ENCODE measurements at regions not wholly inside any gene's neighbourhood (a gene's known extent, or its start where the extent isn't known, plus 50 kb on each side); places are given as distances from the start of the nearest gene placed in this dataset.
"Not testable (repeated sequence)": the region's sequence is repeated elsewhere in the genome, so short reads cannot be mapped to it uniquely, and the experiment has no call there.

- DNase-seq: peak; percentile 34 to 35
Measured at GRCh38 chr9:62877987-62878386, 1688.2 kb downstream of the SPATA31A7 start.

- DNase-seq: not testable (repeated sequence)
Measured at GRCh38 chr9:62880453-62880852, 1690.6 kb downstream of the SPATA31A7 start.

- not testable (repeated sequence) for DNase-seq
Measured at GRCh38 chr9:62880971-62881370, 1691.1 kb downstream of the SPATA31A7 start.

GRCh38 chr9:62881811-62882210, 1692.0 kb downstream of the SPATA31A7 start:
- not testable (repeated sequence) for DNase-seq

GRCh38 chr9:62882717-62883116, 1692.9 kb downstream of the SPATA31A7 start:
- not testable (repeated sequence) for DNase-seq

- not testable (repeated sequence) for DNase-seq
Measured at GRCh38 chr9:62896692-62897091, 1706.9 kb downstream of the SPATA31A7 start.

- peak in 1 of 2 donors; percentile 2 for DNase-seq
Measured at GRCh38 chr9:62897411-62898225, 1707.8 kb downstream of the SPATA31A7 start.

GRCh38 chr9:62899666-62900065, 1709.8 kb downstream of the SPATA31A7 start:
- DNase-seq: not testable (repeated sequence)

- DNase-seq: not testable (repeated sequence)
Measured at GRCh38 chr9:62904061-62904460, 1714.2 kb downstream of the SPATA31A7 start.

GRCh38 chr9:62905722-62906121, 1715.9 kb downstream of the SPATA31A7 start:
- DNase-seq: not testable (repeated sequence)

GRCh38 chr9:62907866-62908265, 1718.0 kb downstream of the SPATA31A7 start:
- DNase-seq: not testable (repeated sequence)

- DNase-seq: not testable (repeated sequence)
Measured at GRCh38 chr9:62908271-62908670, 1718.4 kb downstream of the SPATA31A7 start.

- not testable (repeated sequence) for DNase-seq
Measured at GRCh38 chr9:62909447-62909846, 1719.6 kb downstream of the SPATA31A7 start.

GRCh38 chr9:62912278-62912677, 1722.4 kb downstream of the SPATA31A7 start:
- DNase-seq: not testable (repeated sequence)

GRCh38 chr9:62915168-62915567, 1725.3 kb downstream of the SPATA31A7 start:
- not testable (repeated sequence) for DNase-seq

- DNase-seq: not testable (repeated sequence)
Measured at GRCh38 chr9:62915661-62916060, 1725.8 kb downstream of the SPATA31A7 start.

- not testable (repeated sequence) for DNase-seq
Measured at GRCh38 chr9:62918648-62919385, 1729.0 kb downstream of the SPATA31A7 start.

GRCh38 chr9:62931484-62931883, 1741.6 kb downstream of the SPATA31A7 start:
- DNase-seq: not testable (repeated sequence)

GRCh38 chr9:62952840-62953239, 1763.0 kb downstream of the SPATA31A7 start:
- not testable (repeated sequence) for DNase-seq
